ENCODE measurements at regions not wholly inside any gene's neighbourhood (a gene's known extent, or its start where the extent isn't known, plus 50 kb on each side); places are given as distances from the start of the nearest gene placed in this dataset.

- Mint-ChIP-seq H3K4me1 (ENCODE audit: low read depth) (no peaks in the 10 kb centered on the region), H3K27ac (no peak overlapping the region), H3K9me3 (ENCODE audit: low read depth) (no peaks in the 10 kb centered on the region), H3K4me3 (no peak overlapping the region), H3K36me3 (no peaks in the 10 kb centered on the region), H3K27me3 (no peaks in the 10 kb centered on the region)
Measured at GRCh38 chr1:14531519-14531918, 67.0 kb upstream of the KAZN start.

GRCh38 chr1:14535619-14536355 lies 62.7 kb upstream of the KAZN start:
- no peaks in the 10 kb centered on the region for H3K4me1 Mint-ChIP-seq (ENCODE audit: low read depth)
- no peak overlapping the region for H3K4me3 Mint-ChIP-seq
- H3K27me3 Mint-ChIP-seq: no peaks in the 10 kb centered on the region
- H3K36me3 Mint-ChIP-seq: no peaks in the 10 kb centered on the region
- no peaks in the 10 kb centered on the region for H3K9me3 Mint-ChIP-seq (ENCODE audit: low read depth)
- no peak overlapping the region for H3K27ac Mint-ChIP-seq

- H3K36me3 Mint-ChIP-seq: no peaks in the 10 kb centered on the region
- no peaks in the 10 kb centered on the region for H3K9me3 Mint-ChIP-seq (ENCODE audit: low read depth)
- H3K27me3 Mint-ChIP-seq: no peaks in the 10 kb centered on the region
- no peaks in the 10 kb centered on the region for H3K4me1 Mint-ChIP-seq (ENCODE audit: low read depth)
- no peak overlapping the region for H3K4me3 Mint-ChIP-seq
- H3K27ac Mint-ChIP-seq: no peak overlapping the region
Measured at GRCh38 chr1:14538335-14538734, 60.1 kb upstream of the KAZN start.

GRCh38 chr1:14539309-14539708 lies 59.2 kb upstream of the KAZN start:
- Mint-ChIP-seq H3K27ac (no peak overlapping the region), H3K4me1 (ENCODE audit: low read depth) (no peaks in the 10 kb centered on the region), H3K9me3 (ENCODE audit: low read depth) (no peaks in the 10 kb centered on the region), H3K4me3 (no peak overlapping the region), H3K27me3 (no peaks in the 10 kb centered on the region), H3K36me3 (no peaks in the 10 kb centered on the region)

- no peaks in the 10 kb centered on the region for H3K36me3 Mint-ChIP-seq
- no peak overlapping the region for H3K4me3 Mint-ChIP-seq
- no peak overlapping the region for H3K27ac Mint-ChIP-seq
- no peaks in the 10 kb centered on the region for H3K27me3 Mint-ChIP-seq
- no peaks in the 10 kb centered on the region for H3K9me3 Mint-ChIP-seq (ENCODE audit: low read depth)
- H3K4me1 Mint-ChIP-seq (ENCODE audit: low read depth): no peaks in the 10 kb centered on the region
Measured at GRCh38 chr1:14539953-14540563, 58.4 kb upstream of the KAZN start.

GRCh38 chr1:14541348-14541747 lies 57.1 kb upstream of the KAZN start:
- H3K36me3 Mint-ChIP-seq: no peaks in the 10 kb centered on the region
- no peak overlapping the region for H3K27ac Mint-ChIP-seq
- H3K4me1 Mint-ChIP-seq (ENCODE audit: low read depth): no peaks in the 10 kb centered on the region
- H3K4me3 Mint-ChIP-seq: no peak overlapping the region
- H3K9me3 Mint-ChIP-seq (ENCODE audit: low read depth): no peaks in the 10 kb centered on the region
- no peaks in the 10 kb centered on the region for H3K27me3 Mint-ChIP-seq

- Mint-ChIP-seq H3K27me3 (no peaks in the 10 kb centered on the region), H3K4me1 (ENCODE audit: low read depth) (no peaks in the 10 kb centered on the region), H3K4me3 (no peak overlapping the region), H3K36me3 (no peaks in the 10 kb centered on the region), H3K27ac (no peak overlapping the region), H3K9me3 (ENCODE audit: low read depth) (no peaks in the 10 kb centered on the region)
Measured at GRCh38 chr1:14543191-14543840, 55.2 kb upstream of the KAZN start.

GRCh38 chr1:14544319-14544718 lies 54.2 kb upstream of the KAZN start:
- no peak overlapping the region for H3K27ac Mint-ChIP-seq
- H3K4me3 Mint-ChIP-seq: no peak overlapping the region
- no peaks in the 10 kb centered on the region for H3K36me3 Mint-ChIP-seq
- no peaks in the 10 kb centered on the region for H3K9me3 Mint-ChIP-seq (ENCODE audit: low read depth)
- no peaks in the 10 kb centered on the region for H3K4me1 Mint-ChIP-seq (ENCODE audit: low read depth)
- H3K27me3 Mint-ChIP-seq: peaks cover 3% of the 10 kb centered on the region

- H3K9me3 Mint-ChIP-seq (ENCODE audit: low read depth): no peaks in the 10 kb centered on the region
- no peak overlapping the region for H3K4me3 Mint-ChIP-seq
- H3K4me1 Mint-ChIP-seq (ENCODE audit: low read depth): no peaks in the 10 kb centered on the region
- H3K27ac Mint-ChIP-seq: no peak overlapping the region
- H3K36me3 Mint-ChIP-seq: no peaks in the 10 kb centered on the region
- H3K27me3 Mint-ChIP-seq: peaks cover 10% of the 10 kb centered on the region
Measured at GRCh38 chr1:14545422-14546025, 53.0 kb upstream of the KAZN start.

GRCh38 chr1:14546416-14546815 lies 52.1 kb upstream of the KAZN start:
- H3K9me3 Mint-ChIP-seq (ENCODE audit: low read depth): no peaks in the 10 kb centered on the region
- H3K27ac Mint-ChIP-seq: no peak overlapping the region
- peaks cover 12% of the 10 kb centered on the region for H3K27me3 Mint-ChIP-seq

More at GRCh38 chr1:14546416-14546815, 52.1 kb upstream of the KAZN start:
- no peaks in the 10 kb centered on the region for H3K36me3 Mint-ChIP-seq
- H3K4me3 Mint-ChIP-seq: no peak overlapping the region
- no peaks in the 10 kb centered on the region for H3K4me1 Mint-ChIP-seq (ENCODE audit: low read depth)
